Uterus (tissue), 3 donors: ENCODE measurements at regions not wholly inside any gene's neighbourhood (a gene's known extent, or its start where the extent isn't known, plus 50 kb on each side); places are given as distances from the start of the nearest gene placed in this dataset.

ENCODE experiments used
- DNase-seq, 2 donors: peaks; one replicate each; pipeline ENCODE4 v3.0.0-alpha.2; 2019 to 2020
- H3K27ac ChIP-seq, 2 donors: fragments of 200-600 bp; sonication (generic); 1 replicate in 1 of 2; 2 replicates in 1 of 2; pipeline ENCODE4 v1.5.1; 2016 to 2018
- H3K27me3 ChIP-seq, 2 donors: fragments of 200-600 bp; sonication (generic); one replicate each; pipeline ENCODE4 v1.5.1; 2018 to 2019; ENCODE audit warnings: control low read depth in 1 of 2
- H3K36me3 ChIP-seq, 2 donors: fragments of 200-600 bp; sonication (generic); one replicate each; pipeline ENCODE4 v1.5.1; 2019; ENCODE audit warnings: control low read depth in 1 of 2
- H3K4me1 ChIP-seq, 2 donors: fragments of 200-600 bp; sonication (generic); one replicate each; pipeline ENCODE4 v1.5.1; 2018 to 2019; ENCODE audit warnings: control low read depth in 1 of 2
- H3K4me3 ChIP-seq, 2 donors: fragments of 200-600 bp; sonication (generic); 1 replicate in 1 of 2; 2 replicates in 1 of 2; pipeline ENCODE4 v1.5.1; 2018 to 2019; ENCODE audit warnings: mild to moderate bottlenecking in 1 of 2
- H3K9me3 ChIP-seq, 2 donors: fragments of 200-600 bp; sonication (generic); one replicate each; pipeline ENCODE4 v1.5.1; 2019; ENCODE audit warnings: control low read depth in 1 of 2
- POLR2A ChIP-seq, 2 donors: fragments of 450-650 bp; IDR thresholded peaks; one replicate each; pipeline ENCODE4 v1.6.1; 2016; ENCODE audit warnings: antibody characterized with exemption in 2 of 2, mild to moderate bottlenecking in 1 of 2, moderate library complexity in 1 of 2
- intact Hi-C: fragments of 100-400 bp; cut with DNase I; formaldehyde crosslinking; loops from one replicate; pipeline ENCODE4 v1.15.1; 2023; ENCODE audit warnings: low total_unique reads
- TF ChIP-seq, protein P1 (sequence below), 4 experiments: fragments of 200-600 bp in 2 of 4; fragments of 450-650 bp in 2 of 4; sonication (generic) in 2 of 4; IDR thresholded peaks; one replicate each; pipeline ENCODE4 v1.5.1; 2016 to 2019; ENCODE audit warnings: antibody characterized with exemption in 4 of 4, mild to moderate bottlenecking in 2 of 4, moderate library complexity in 1 of 4
- donor health status: DM: yes; HTN: yes; CAD: no.

DNA sequence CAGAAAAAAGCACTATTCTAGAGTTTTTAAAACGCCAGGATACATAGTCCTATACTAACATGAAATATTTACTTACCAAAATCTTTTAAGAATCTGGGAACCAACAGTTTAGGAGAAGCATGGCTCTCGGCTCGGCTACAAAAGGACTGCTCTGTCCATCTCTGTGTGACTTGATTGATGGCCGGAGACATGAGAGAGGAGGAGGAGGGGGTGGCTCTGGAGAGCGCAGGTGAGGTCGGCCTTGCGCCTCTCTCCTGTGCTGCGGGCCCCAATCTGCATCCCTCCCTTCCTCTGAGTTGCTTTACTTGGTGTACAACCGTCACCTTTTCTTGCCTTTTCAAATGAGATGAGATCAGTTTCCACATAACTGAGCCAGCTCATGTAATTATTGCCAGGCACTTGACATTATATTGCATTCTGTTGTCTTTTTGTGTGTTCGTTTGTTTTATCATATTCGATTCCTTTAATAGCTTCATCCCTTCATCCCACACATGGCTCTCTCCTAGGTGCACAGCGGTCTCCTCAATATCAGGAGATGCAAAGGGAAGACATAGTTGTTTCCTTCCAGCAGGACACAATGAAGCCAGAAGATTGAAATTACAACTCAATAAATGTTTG lies 87.8 kb upstream of the KLF6 start:
- Histone ChIP-seq H3K9me3 (no peaks in the 10 kb centered on the region), H3K4me3 (no peak overlapping the region), H3K4me1 (no peaks in the 10 kb centered on the region), H3K27me3 (no peaks in the 10 kb centered on the region), H3K36me3 (no peaks in the 10 kb centered on the region), H3K27ac (peak overlapping the region in 1 of 2 donors; percentile 37)
- intact Hi-C loops, result no loop called here
- TF ChIP-seq, protein P1, sequence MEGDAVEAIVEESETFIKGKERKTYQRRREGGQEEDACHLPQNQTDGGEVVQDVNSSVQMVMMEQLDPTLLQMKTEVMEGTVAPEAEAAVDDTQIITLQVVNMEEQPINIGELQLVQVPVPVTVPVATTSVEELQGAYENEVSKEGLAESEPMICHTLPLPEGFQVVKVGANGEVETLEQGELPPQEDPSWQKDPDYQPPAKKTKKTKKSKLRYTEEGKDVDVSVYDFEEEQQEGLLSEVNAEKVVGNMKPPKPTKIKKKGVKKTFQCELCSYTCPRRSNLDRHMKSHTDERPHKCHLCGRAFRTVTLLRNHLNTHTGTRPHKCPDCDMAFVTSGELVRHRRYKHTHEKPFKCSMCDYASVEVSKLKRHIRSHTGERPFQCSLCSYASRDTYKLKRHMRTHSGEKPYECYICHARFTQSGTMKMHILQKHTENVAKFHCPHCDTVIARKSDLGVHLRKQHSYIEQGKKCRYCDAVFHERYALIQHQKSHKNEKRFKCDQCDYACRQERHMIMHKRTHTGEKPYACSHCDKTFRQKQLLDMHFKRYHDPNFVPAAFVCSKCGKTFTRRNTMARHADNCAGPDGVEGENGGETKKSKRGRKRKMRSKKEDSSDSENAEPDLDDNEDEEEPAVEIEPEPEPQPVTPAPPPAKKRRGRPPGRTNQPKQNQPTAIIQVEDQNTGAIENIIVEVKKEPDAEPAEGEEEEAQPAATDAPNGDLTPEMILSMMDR (IDR thresholded peaks at IDR 0.05), result no peak
- no peak for TF ChIP-seq POLR2A (IDR thresholded peaks at IDR 0.05)
- DNase-seq, result no peak

DNA sequence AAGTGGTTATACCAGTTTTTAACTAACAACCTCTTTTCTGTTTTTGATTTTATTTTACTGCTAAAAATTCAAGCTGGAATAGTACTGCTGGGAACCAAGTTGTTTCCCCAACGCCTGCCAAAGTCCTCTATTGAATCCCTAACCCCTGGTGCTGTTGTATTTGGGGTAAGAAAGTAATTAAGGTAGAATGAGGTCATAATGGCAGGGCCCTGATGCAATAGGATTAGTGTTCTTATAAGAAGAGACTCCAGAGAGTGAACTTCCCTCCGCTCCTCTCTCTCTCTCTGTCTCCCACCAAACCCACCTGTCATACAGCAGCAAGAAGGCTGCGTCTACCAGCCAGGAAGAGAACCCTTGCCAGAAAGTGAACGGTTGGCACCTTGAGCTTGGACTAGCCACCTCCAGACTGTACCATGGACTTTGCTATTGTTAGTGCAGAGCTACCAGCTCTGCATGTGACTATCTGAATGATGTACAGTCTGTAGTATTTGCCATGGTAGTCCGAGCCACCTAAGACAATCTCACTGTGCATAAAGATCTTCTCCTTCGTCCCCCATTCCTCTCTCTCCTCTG lies 86.5 kb upstream of the KLF6 start:
- H3K27ac ChIP-seq, result no peak overlapping the region
- H3K4me3 ChIP-seq, result no peak overlapping the region
- no peaks in the 10 kb centered on the region for H3K36me3 ChIP-seq
- DNase-seq, result no peak
- H3K9me3 ChIP-seq, result no peaks in the 10 kb centered on the region
- H3K27me3 ChIP-seq, result no peaks in the 10 kb centered on the region
- intact Hi-C loops, result no loop called here
- TF ChIP-seq POLR2A (IDR thresholded peaks at IDR 0.05), result no peak
- TF ChIP-seq, protein P1 (IDR thresholded peaks at IDR 0.05), result no peak
- no peaks in the 10 kb centered on the region for H3K4me1 ChIP-seq

DNA sequence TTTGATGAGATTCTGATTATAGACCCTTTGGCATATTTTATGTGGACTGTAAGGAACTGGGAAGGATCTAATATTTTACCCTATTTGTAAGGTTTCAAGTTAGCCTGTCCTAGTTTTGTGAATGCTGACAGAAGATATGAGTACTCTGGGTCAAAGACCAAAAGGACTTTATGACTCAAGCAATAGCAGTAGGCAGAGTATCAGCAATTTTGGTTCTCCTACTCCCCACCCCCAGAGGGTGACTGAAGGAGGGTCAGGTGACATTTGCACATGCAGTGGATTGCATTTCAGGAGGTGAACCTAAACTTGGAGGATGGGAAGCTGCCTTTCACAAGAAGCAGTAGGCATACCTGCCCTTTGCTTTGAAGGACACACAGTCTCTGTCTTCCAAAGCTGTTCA lies 84.0 kb upstream of the KLF6 start:
- H3K27ac ChIP-seq, result no peak overlapping the region
- intact Hi-C loops, result no loop called here
- H3K4me1 ChIP-seq, result no peaks in the 10 kb centered on the region
- H3K4me3 ChIP-seq, result no peak overlapping the region
- H3K36me3 ChIP-seq, result no peaks in the 10 kb centered on the region
- TF ChIP-seq POLR2A (IDR thresholded peaks at IDR 0.05), result no peak
- TF ChIP-seq, protein P1 (IDR thresholded peaks at IDR 0.05), result no peak
- no peaks in the 10 kb centered on the region for H3K27me3 ChIP-seq
- H3K9me3 ChIP-seq, result no peaks in the 10 kb centered on the region
- no peak for DNase-seq

DNA sequence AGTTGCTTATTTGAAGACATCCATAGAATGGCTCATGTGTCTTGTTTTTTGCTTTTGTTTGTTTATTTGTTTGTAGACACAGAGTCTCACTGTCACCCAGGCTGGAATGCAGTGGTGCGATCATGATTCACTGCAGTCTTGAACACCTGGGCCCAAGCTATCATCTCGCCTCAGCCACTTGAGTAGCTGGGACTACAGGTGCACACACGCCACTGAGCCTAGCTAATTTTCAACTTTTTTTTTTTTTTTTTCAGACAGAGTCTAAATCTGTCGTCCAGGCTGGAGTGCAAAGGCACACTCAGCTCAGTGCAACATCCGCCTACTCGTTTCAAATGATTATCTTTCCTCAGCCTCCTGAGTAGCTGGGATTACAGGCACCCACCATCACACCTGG lies 83.3 kb upstream of the KLF6 start:
- Histone ChIP-seq H3K4me3 (no peak overlapping the region), H3K9me3 (no peaks in the 10 kb centered on the region), H3K4me1 (no peaks in the 10 kb centered on the region), H3K27me3 (no peaks in the 10 kb centered on the region), H3K36me3 (no peaks in the 10 kb centered on the region), H3K27ac (no peak overlapping the region)
- intact Hi-C loops, result no loop called here
- DNase-seq, result no peak
- TF ChIP-seq, protein P1 (IDR thresholded peaks at IDR 0.05), result no peak
- TF ChIP-seq POLR2A (IDR thresholded peaks at IDR 0.05), result no peak

DNA sequence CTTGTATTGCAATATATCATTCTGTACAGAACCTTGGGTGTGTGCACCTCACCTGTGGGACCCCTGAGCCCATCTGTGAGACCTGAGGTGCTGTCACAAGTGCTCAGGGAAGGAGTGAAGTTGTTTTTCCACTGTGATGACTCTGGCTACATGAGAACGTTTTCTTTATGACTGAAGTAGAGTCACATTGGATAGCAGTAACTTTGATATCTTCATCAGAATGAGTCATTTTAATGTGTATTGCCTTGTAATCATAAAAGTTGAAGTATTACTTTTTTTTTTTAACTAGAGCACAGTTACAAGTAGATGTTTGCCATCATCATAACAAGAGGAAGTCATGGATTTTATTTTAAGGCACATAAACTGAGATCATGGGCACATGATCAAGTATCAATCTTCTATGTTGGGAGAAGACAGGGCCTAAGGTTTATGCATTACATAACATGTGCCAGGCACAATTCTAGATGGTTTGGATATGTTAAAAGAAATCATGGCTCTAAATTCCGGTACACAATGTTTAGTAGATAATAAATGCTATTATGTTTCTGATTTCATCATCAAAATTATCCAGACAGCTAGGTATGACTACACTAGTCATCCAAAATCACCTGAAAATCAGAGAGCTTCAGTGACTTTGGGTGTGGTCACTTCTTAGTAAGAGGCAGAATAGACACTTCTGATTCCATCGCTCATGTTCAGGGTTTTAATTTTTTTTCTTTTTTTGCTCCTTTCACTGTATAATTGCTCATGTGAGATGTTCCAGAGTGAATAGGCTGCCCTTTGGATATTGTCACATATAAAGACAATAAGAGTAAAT lies 82.7 kb upstream of the KLF6 start:
- Histone ChIP-seq H3K9me3 (no peaks in the 10 kb centered on the region), H3K27ac (peak overlapping the region in 1 of 2 donors; percentile 5), H3K4me1 (no peaks in the 10 kb centered on the region), H3K36me3 (no peaks in the 10 kb centered on the region), H3K4me3 (no peak overlapping the region), H3K27me3 (no peaks in the 10 kb centered on the region)
- intact Hi-C loops, result no loop called here
- TF ChIP-seq POLR2A (IDR thresholded peaks at IDR 0.05), result no peak
- TF ChIP-seq, protein P1 (IDR thresholded peaks at IDR 0.05), result no peak
- no peak for DNase-seq
